ENCODE measurements at regions not wholly inside any gene's neighbourhood (a gene's known extent, or its start where the extent isn't known, plus 50 kb on each side); places are given as distances from the start of the nearest gene placed in this dataset.

DNA sequence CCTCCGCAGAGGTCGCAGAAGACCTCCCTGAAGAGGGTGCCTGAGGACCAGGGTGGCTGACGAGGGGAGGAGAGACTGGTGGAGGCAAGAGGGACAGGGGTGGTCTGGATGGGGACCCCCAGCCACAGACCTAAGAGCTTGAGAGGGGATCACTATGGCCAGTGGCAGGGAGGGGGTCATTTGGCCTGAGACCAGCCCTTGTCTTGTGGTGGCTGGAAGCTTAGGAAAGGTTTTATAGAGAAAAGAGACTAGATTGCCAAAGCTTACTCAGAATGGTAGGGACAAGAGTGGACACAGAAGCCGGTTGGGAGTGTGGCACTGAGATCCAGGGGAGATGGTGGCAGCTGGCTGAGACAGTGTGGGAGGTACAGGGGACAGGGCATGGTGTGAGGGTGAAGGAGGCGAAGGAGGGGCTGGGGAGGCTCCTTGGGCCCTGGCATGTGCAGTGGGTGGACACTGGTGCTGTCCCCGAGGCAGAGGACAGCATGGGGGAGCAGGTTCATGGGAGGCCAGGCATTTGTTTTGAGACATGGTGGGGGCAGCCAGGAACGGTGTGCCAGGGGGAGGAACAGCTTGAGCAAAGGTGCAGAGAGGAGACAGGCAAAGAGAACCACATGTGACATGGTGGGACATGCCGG lies 123.0 kb downstream of the C9orf50 start:
- Mint-ChIP-seq H3K27ac (no peak overlapping the region), H3K4me1 (peaks cover 36% of the 10 kb centered on the region), H3K9me3 (no peaks in the 10 kb centered on the region), H3K27me3 (no peaks in the 10 kb centered on the region), H3K36me3 (ENCODE audit: low read depth) (peaks cover 8% of the 10 kb centered on the region), H3K4me3 (no peak overlapping the region)
- no peak for DNase-seq
- ChIA-PET CTCF (interaction anchor here (0.6 kb wide), 1 partner anchor 368 kb away, joined by 3 read pairs; no protein-coding TSS in a partner anchor), POLR2A (interaction anchor here (1.0 to 3.7 kb wide), 4 partner anchors 9 to 358 kb away, joined by 4 to 16 read pairs (median 13); no protein-coding TSS in a partner anchor)

DNA sequence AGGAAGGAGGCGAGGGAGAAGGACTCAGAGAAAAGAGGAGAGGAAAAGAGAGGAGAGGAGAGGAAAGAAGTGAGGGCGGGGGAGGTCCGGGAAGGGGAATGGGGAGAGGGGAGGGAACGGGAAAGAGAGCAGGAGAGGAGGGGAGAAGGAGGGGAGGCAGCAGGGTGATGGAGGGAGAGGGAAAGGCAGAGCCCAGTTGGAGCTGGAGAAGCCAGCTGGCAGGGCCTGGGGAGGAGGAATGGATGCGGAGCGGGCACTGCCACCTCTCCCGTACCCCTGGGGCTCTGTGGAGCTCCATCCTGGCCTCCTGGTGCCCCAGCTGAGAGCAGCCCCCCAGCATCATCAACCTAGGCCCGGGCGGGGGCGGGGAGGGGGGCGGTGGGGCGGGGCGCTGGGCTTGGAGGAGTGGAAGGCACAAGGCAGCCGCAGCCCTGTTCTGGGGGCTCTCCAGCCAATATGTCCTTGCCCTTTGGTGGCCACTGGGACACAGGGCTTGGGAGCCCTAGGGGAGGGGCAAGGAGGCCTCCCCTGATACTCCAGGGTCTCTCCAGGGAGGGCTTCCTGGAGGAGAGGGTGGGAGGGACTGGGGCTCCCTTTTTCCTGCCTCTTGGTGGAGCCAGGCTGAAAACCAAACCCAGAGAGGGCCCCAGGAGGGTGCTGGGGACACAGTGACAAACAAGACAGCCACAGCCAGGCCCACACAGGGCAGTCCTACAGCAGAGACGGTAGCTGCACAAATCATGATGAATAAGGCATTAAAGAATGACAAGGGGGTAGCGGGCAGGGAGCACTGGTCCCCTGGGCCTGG lies 123.7 kb downstream of the C9orf50 start:
- peaks cover 9% of the 10 kb centered on the region for H3K36me3 Mint-ChIP-seq (ENCODE audit: low read depth)
- no peak for DNase-seq
- peak overlapping the region; percentile 71 for H3K27ac Mint-ChIP-seq
- peak overlapping the region; percentile 78 for H3K4me3 Mint-ChIP-seq
- peaks cover 35% of the 10 kb centered on the region for H3K4me1 Mint-ChIP-seq
- CTCF ChIA-PET: interaction anchor here (0.6 to 1.8 kb wide), 6 partner anchors 36 to 365 kb away, joined by 3 to 6 read pairs (median 4); partner anchors contain the start of gene NTMT1
- no peaks in the 10 kb centered on the region for H3K9me3 Mint-ChIP-seq
- no peaks in the 10 kb centered on the region for H3K27me3 Mint-ChIP-seq
- POLR2A ChIA-PET: interaction anchor here (1.0 to 3.7 kb wide), 14 partner anchors 8 to 357 kb away, joined by 3 to 16 read pairs (median 4); partner anchors contain the start of gene IER5L

DNA sequence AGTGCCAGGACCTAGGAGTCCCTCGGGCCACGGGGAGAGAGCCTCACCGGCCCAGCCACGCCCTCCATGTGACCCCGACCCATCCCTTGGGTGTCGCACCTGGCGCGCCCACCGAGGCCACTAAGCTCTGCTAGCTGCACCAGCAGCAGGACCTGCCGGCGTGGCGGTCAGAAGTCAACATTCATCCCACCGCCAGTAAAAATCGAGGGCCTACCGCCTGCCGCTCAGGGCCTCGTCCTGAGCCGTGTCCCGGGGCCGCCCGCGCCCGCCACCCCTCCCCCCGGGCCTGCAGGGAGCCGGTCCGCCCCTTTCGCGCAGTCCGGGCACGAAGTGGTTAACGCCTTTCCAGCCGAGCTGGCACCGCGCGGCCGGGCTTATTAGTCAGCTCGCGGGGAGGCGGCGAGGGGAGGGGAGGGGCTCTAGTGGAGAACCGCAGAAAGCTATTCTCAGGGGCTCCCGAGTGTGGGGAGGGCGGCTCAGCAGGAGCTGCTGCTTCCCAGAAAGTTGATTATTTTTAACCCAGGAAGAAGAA lies 124.4 kb downstream of the C9orf50 start:
- H3K4me3 Mint-ChIP-seq: peak overlapping the region; percentile 78

DNA sequence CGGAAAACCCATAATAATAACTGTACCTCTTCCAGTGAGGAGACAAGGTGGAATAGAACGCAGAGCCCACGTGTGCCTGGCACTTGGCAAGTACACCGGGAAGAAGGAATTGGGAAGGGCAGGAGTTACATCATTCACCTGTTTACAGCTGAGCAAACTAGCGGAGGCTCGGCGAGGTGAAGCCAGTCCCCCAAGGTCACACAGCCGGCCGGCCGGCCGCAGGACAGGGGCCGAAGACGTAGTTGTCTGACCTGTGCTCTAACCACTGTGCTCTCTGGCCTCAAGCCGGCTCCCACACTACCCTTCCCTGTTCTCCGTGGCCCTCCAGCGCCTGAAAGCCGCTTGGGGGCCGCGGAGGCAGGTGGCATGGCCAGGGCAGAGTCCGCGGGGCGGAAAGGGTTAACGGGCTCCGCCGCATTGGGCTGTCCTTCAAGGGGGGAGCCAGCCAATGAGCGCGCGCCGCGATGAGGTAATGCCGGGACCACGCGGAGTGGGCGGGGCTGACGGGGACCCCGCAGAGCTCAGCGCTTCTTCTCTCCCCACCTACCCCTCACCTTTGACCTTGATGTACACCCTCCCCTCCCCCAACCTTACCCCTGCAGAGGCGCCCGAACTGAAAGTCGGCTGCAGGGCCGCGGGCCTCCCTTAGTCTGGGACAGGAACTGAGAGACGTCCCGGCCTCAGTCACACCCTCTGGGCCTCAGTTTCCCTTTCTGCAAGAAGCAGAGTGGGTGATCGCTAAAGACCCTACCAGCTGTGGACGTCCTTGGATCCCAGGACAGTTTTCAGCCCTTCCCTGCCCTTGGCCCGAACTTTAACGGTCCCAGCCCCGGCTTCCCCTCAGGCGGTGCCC lies 125.1 kb downstream of the C9orf50 start:
- no peaks in the 10 kb centered on the region for H3K9me3 Mint-ChIP-seq
- peak overlapping the region; percentile 63 for H3K27ac Mint-ChIP-seq

More for the DNA sequence above, 124.4 kb downstream of the C9orf50 start:
- Mint-ChIP-seq H3K4me1 (peaks cover 34% of the 10 kb centered on the region), H3K27me3 (no peaks in the 10 kb centered on the region), H3K36me3 (ENCODE audit: low read depth) (peaks cover 12% of the 10 kb centered on the region), H3K27ac (peak overlapping the region; percentile 71), H3K9me3 (no peaks in the 10 kb centered on the region)
- DNase-seq: peak; percentile 84
- POLR2A ChIA-PET: interaction anchor here (0.6 to 3.7 kb wide), 15 partner anchors 9 to 494 kb away, joined by 3 to 16 read pairs (median 4); partner anchors contain the start of gene IER5L
- CTCF ChIA-PET: interaction anchor here (0.6 to 1.8 kb wide), 7 partner anchors 36 to 365 kb away, joined by 3 to 6 read pairs (median 4); partner anchors contain the start of gene NTMT1

DNA sequence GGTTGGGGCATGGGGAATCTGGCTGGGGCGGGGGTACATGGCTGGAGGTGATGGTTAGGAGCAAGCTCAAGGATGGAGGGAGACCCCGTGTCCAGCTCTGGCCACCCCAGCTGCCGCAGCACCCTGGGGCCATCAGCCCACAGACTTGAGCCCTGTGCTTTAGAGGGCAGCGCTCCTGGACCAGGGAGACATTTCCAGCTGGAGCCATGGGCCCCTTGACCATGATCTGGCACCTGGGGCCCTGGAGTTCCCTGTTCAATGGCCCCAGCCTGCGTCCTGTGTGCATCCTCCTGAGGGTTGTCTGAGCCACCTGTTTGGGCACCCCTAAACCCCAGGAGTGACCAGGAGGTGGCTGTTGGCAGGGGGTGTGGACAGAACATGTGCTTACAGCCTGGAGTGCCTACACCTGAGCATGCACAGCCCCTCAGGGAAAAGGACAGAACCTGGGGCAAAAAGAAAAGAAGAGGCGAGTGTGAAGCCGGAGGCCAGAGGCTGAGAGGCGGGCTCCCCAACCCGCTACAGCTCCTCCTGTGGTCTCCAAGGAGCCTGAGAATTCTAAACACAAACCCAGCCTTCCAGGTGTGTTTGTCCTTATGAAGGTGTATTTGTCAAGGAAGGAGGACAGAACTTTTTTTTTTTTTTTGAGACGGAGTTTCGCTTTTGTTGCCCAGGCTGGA lies 126.7 kb downstream of the C9orf50 start:
- Mint-ChIP-seq H3K9me3 (no peaks in the 10 kb centered on the region), H3K4me1 (peaks cover 51% of the 10 kb centered on the region), H3K36me3 (ENCODE audit: low read depth) (peaks cover 25% of the 10 kb centered on the region), H3K27me3 (no peaks in the 10 kb centered on the region), H3K27ac (no peak overlapping the region), H3K4me3 (no peak overlapping the region)
- CTCF ChIA-PET: interaction anchor here (1.0 kb wide), 1 partner anchor 36 kb away, joined by 4 read pairs; no protein-coding TSS in a partner anchor
- POLR2A ChIA-PET: interaction anchor here (3.7 kb wide), 1 partner anchor 34 kb away, joined by 16 read pairs; no protein-coding TSS in a partner anchor
- DNase-seq: peak; percentile 16

More for the DNA sequence above, 125.1 kb downstream of the C9orf50 start:
- peaks cover 17% of the 10 kb centered on the region for H3K36me3 Mint-ChIP-seq (ENCODE audit: low read depth)
- peaks cover 39% of the 10 kb centered on the region for H3K4me1 Mint-ChIP-seq
- POLR2A ChIA-PET: interaction anchor here (0.6 to 3.7 kb wide), 15 partner anchors 10 to 495 kb away, joined by 3 to 16 read pairs (median 4); partner anchors contain the start of gene IER5L
- peak overlapping the region; percentile 78 for H3K4me3 Mint-ChIP-seq
- peak; percentile 88 for DNase-seq
- CTCF ChIA-PET: interaction anchor here (0.6 to 1.8 kb wide), 6 partner anchors 35 to 364 kb away, joined by 3 to 6 read pairs (median 4); no protein-coding TSS in a partner anchor
- H3K27me3 Mint-ChIP-seq: no peaks in the 10 kb centered on the region

DNA sequence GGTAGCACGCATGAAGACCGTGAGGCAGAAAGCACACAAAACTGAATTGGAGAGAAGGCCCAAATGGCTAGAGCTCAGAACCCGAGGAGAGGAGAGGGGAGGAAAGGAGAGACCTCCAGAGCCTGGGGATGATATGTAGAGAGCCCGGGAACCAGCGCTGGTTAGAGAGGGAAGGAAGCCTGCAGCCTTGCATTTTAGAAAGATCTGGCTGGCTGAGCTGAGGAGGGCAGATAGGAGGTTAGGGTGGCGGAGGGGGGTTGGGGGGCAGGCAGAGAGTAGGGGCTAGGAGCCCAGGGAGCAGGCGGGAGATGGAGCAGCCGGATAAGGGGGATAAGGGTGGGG lies 127.2 kb downstream of the C9orf50 start:
- Mint-ChIP-seq H3K27me3 (no peaks in the 10 kb centered on the region), H3K9me3 (no peaks in the 10 kb centered on the region), H3K36me3 (ENCODE audit: low read depth) (peaks cover 28% of the 10 kb centered on the region), H3K27ac (no peak overlapping the region), H3K4me3 (no peak overlapping the region), H3K4me1 (peaks cover 54% of the 10 kb centered on the region)
- no peak for DNase-seq
- POLR2A ChIA-PET: interaction anchor here (1.4 kb wide), 1 partner anchor 8 kb away, joined by 3 read pairs; no protein-coding TSS in a partner anchor
- CTCF ChIA-PET: no interaction called here

DNA sequence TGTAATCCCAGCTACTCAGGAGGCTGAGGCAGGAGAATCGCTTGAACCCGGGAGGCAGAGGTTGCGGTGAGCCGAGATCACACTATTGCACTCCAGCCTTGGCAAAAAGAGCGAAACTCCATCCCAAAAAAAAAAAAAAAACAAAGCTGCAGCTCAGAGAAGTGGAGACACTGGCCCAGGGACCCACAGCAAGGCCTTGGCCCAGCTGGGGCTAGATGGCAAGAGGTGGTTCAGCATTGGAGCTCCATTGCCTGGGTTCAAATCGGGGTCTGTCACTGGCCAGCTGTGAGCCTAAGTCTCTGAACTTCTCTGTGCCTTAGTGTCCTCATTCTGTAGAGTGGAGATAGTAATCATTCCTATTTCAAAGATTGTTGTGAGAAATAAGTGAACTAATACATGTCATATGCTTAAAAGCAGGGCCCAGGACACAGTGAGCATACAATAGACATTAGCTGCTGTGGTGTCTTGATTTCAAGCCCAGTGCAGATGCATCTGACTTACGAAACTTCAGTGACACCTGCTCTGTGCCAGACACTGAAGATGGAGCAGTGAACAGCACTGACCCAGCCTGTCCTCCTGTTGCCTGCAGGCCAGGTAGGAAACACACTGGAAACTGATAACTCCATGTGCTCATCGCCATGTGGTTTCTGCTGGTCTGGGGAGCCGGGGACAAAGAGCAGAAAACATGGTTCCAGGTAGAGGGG lies 127.7 kb downstream of the C9orf50 start:
- H3K36me3 Mint-ChIP-seq (ENCODE audit: low read depth): peaks cover 28% of the 10 kb centered on the region
- H3K9me3 Mint-ChIP-seq: no peaks in the 10 kb centered on the region
- H3K4me1 Mint-ChIP-seq: peaks cover 53% of the 10 kb centered on the region
- ChIA-PET CTCF (interaction anchor here (0.5 to 1.0 kb wide), 2 partner anchors 170 to 1194 kb away, joined by 3 read pairs; no protein-coding TSS in a partner anchor), POLR2A (interaction anchor here (0.7 to 1.4 kb wide), 2 partner anchors 9 to 35 kb away, joined by 3 read pairs; no protein-coding TSS in a partner anchor)
- no peak overlapping the region for H3K27ac Mint-ChIP-seq
- DNase-seq: no peak
- H3K4me3 Mint-ChIP-seq: no peak overlapping the region
- H3K27me3 Mint-ChIP-seq: no peaks in the 10 kb centered on the region

DNA sequence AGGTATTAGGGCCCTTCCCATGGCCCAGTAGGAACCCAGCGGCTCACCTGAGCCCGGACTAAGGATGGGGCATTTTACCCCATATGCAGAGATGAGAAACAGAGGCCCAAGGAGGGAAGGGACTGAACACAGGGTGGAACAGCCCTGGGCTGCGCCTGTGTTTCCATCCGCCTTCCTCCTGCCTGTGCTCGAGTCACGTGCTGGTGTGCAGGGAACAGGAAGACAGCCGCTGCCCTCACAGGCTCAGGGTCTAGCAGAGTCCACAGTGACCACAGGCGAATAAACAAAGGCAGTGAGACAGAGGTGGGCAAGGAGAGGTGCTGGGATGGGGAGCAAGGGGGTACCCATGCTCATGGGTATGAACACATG lies 129.4 kb downstream of the C9orf50 start:
- POLR2A ChIA-PET: no interaction called here
- no peaks in the 10 kb centered on the region for H3K9me3 Mint-ChIP-seq
- peak overlapping the region; percentile 90 for H3K4me3 Mint-ChIP-seq
- H3K36me3 Mint-ChIP-seq (ENCODE audit: low read depth): peaks cover 28% of the 10 kb centered on the region
- H3K27ac Mint-ChIP-seq: no peak overlapping the region
- no peak for DNase-seq
- CTCF ChIA-PET: no interaction called here
- H3K27me3 Mint-ChIP-seq: no peaks in the 10 kb centered on the region
- H3K4me1 Mint-ChIP-seq: peaks cover 60% of the 10 kb centered on the region

DNA sequence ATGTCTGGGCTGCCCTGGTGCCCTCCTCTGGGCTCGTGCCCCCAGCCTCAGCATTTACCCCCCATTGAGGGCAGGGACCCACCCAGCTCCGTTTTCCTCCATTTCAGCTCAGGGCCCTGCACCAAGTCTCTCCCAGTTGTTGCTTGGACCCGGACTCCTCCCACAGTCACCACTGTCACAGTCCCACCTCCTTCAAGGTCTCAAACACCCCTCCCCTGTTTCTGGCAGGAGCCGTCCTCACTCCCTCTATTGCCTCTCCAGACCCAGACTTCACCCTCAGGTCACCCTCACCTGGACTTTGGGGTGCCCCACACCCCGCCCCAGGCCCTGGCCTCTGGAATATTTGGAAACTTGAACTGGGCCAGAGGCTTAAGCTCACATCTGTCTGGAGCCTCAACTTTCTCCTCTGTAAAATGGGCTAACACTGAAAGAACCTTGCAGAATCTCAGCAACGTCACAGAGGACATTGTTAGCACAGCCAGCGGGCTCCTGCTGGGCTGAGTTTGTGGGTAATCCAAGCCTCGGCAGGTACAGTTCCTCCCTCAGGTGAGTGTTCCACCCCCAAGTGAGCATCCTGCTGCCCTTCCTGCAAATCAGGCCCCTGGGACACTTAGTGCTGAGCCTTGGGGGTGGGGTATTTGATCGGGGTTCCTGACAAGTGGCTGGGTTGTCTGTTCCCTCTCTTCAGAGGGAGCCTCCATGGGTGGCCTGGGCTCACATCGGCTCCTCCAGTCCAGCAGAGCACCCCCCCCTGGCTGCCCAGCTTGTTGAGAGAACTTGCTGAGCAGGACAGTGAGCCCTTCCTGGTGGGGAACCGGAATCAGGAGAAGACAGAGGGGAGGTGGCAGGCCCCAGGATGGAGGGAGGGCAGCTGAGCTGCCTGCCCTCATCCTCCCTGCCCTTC lies 130.1 kb downstream of the C9orf50 start:
- Mint-ChIP-seq H3K9me3 (no peaks in the 10 kb centered on the region), H3K27me3 (no peaks in the 10 kb centered on the region), H3K4me1 (peaks cover 58% of the 10 kb centered on the region), H3K27ac (peak overlapping the region; percentile 91), H3K36me3 (ENCODE audit: low read depth) (peaks cover 28% of the 10 kb centered on the region), H3K4me3 (peak overlapping the region; percentile 90)
- POLR2A ChIA-PET: interaction anchor here (0.6 to 2.5 kb wide), 8 partner anchors 9 to 317 kb away, joined by 3 to 12 read pairs (median 4); no protein-coding TSS in a partner anchor
- CTCF ChIA-PET: no interaction called here
- no peak for DNase-seq

DNA sequence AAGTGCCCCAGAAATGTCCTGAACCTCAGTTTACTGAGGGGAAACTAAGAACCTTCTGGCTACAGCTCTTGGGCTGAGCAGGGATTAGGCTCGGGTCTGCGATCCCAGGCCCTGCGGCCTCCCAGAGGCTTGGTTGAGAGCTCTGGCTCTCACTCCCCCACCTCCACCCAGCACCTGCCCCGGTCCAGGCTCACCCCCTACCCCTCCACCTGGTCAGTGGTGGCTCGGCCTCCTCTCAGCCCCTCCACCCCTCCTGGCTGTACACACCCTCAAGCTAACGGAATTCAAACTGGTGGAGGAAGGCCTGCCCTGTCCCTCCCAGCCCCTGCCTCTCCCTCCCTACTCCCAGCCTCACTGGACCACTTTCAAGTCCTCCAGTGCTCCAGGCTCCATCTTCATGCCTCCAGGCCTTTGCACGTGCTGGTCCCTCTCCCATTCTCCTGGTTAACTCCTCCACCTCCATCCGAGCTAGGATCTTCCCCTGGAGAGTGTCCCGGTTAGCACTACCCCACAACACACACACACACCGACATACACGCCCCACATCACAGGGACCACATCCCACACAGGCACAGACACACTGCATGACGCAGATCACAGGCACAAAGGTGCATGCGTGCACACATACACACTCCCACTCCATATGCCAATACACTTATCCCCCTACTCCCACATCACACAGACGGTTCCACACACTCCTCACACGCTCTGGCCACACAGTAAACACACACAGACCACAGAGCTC lies 130.9 kb downstream of the C9orf50 start:
- H3K4me3 Mint-ChIP-seq: peak overlapping the region; percentile 90
- H3K9me3 Mint-ChIP-seq: no peaks in the 10 kb centered on the region
- ChIA-PET POLR2A (interaction anchor here (0.6 to 2.5 kb wide), 12 partner anchors 8 to 409 kb away, joined by 3 to 12 read pairs (median 4); partner anchors contain the start of genes DOLPP1 and IER5L), CTCF (interaction anchor here (1.4 to 1.5 kb wide), 2 partner anchors 347 to 350 kb away, joined by 3 to 4 read pairs; no protein-coding TSS in a partner anchor)
- peak; percentile 59 for DNase-seq
- peaks cover 26% of the 10 kb centered on the region for H3K36me3 Mint-ChIP-seq (ENCODE audit: low read depth)
- H3K27ac Mint-ChIP-seq: peak overlapping the region; percentile 91
- peaks cover 57% of the 10 kb centered on the region for H3K4me1 Mint-ChIP-seq
- no peaks in the 10 kb centered on the region for H3K27me3 Mint-ChIP-seq

All from activated CD4-positive, alpha-beta memory T cell treated with anti-CD3 and anti-CD28 coated beads, Interleukin-2, amount 10 ng/mL, durations not matched to agents 7 days and 5 days (primary cell).